HG02610 (cell line): ENCODE measurements at regions not wholly inside any gene's neighbourhood (a gene's known extent, or its start where the extent isn't known, plus 50 kb on each side); places are given as distances from the start of the nearest gene placed in this dataset.

ENCODE experiments used
- ATAC-seq: cut with Tn5 transposase; IDR thresholded peaks from one replicate; pipeline ENCODE4 v1.9.1; 2021; ENCODE audit warnings: mild to moderate bottlenecking, moderate library complexity; ENCODE audit not compliant: unreplicated experiment

DNA sequence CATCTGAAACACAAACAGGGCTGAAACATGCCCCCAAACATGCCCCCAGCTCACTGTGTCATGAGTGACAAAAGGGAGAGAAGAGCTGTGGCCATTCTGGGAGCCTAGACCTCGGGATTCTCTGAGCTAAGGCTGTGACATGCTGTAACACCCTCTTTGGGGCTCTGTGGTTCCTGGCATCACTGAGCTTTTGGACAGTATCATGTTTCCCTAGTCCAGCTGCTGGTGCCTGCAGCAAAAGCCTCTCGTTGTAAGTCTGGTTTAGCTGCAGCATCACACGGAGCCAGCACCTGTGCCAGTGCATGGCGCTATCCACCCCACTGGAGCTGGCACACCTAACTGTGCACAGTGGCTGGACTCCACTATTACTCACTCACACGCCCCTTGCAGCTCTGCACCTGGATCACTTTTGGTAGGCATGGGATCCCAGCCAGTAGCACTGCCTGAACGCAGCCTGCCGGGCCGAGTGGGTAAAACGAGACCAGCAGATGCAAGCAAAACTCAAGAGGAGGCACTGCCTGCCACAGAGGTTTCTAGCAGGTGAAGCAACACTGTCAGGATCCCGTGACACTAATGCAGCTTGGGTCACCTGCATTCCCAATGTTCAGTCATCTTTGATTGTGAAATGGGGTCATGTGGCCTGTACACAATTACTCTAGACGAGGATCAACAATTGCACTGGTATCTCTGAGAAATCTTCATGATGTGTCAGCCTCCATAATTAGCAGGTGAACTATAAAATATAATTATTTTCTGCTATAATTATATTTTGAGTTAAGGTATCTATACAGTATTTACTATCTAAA lies 547.2 kb downstream of the ZNF804A start:
- no peak for ATAC-seq

GRCh38 chr2:185147361-185147760 lies 549.0 kb downstream of the ZNF804A start:
- no peak for ATAC-seq

DNA sequence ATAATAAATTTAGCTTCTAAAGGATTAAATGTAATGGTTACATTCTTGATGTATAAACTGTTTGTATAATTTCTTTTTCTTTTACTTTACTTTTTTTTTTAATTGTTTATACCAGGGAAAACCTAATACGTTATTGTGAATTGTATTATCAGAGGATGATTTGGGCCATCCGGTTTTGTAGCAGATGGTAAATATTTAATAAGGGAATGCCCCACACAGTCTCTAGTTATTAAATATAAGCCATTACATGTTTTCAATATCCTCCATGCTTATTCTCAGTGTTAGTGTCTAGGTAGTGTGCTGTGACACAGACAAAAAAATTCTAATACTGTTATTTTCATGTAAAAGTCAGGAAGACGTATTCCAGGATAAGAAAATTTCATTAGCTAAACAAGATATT lies 553.9 kb downstream of the ZNF804A start:
- ATAC-seq = no peak

DNA sequence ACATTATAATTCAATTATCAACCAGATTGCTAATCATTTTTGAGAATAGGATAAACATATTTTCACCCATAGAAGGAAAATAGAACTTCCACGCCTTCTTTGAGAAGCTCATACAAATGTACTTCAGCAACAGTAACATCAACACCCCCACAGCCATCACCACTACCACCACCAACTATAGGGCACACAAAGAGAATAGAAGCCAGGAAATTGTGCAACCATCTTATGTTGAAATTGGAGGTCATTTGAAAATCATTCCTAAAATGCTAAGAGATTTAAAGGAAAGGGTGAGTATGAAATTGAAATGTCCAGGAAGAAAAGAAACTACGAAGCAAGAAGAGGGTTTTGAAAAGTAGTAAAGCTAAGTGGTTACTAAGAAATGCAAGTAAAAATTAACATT lies 563.4 kb downstream of the ZNF804A start:
- no peak for ATAC-seq

GRCh38 chr2:185174353-185174752 lies 564.3 kb upstream of the FSIP2 start:
- no peak for ATAC-seq

- ATAC-seq = no peak
These were observed 558.9 kb upstream of the FSIP2 start for GRCh38 chr2:185179743-185180142.

GRCh38 chr2:185181901-185182300 lies 556.7 kb upstream of the FSIP2 start:
- no peak for ATAC-seq

GRCh38 chr2:185185044-185185443 lies 553.6 kb upstream of the FSIP2 start:
- ATAC-seq = no peak

DNA sequence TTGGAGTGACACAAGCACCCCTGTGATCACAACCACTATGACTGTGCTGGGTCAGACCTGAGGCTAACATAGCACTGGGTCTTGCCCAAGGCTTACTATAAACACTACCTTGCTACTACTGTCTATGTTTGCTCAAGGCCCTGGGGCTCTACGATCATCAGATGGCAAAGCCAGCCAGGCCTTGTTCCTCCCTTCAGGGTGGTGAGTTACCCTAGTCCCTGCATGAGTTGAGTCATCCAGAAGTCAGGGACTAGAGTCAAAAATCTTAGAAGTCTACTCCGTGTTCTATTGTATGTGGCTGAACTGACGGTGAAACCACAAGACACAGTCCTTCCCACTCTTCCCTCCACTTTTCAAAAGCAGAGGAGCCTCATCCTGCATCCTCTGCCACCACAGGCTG lies 551.2 kb upstream of the FSIP2 start:
- no peak for ATAC-seq

GRCh38 chr2:185188656-185189055 lies 549.9 kb upstream of the FSIP2 start:
- ATAC-seq = no peak

DNA sequence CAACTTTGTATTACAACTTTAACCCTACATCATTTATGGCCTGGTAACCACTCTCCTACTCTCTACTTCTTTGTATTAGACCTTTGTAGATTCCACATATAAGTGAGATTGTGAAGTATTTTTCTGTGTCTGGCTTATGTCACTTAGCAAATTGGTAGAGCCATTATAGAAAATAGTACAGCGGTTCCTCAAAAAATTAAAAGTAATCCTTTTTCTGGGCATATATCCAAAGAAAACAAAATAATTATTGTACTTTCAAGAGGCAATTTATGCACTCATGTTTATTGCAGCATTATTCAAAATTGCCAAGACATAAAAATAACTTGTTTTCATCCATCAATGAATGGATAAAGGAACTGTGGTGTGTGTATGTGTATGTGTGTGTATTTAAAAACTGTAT lies 537.5 kb upstream of the FSIP2 start:
- ATAC-seq = no peak

- no peak for ATAC-seq
These were observed 536.2 kb upstream of the FSIP2 start for GRCh38 chr2:185202381-185202780.

DNA sequence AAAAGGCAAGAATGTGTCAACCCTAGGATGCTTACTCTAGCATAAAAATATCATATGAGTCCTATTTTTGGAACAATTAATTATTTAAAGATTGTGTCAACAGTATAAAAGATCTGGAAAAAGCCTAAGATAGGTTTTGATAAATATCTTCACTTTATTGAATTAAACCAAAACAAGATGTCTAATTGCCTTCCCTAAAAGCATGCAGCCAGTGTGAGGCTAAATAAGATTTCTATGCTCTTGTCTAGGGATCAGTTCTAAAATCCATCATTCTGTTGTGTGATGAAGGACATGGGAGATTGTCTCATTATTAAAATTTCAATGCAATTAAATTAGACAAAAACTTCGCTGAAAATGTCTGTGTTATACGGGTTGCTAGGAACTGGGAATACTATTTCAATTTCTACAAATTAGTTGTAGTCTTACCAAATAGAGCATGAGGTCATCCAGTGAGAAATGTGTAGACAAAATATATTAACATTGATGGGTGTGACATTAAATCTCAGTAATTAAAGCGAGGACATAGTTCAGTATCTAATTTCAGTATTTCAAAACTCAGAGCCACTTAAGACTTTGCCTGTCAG lies 535.6 kb upstream of the FSIP2 start:
- no peak for ATAC-seq

- no peak for ATAC-seq
These were observed 530.3 kb upstream of the FSIP2 start for GRCh38 chr2:185208261-185208660.

- ATAC-seq = no peak
These were observed 523.1 kb upstream of the FSIP2 start for GRCh38 chr2:185215497-185215896.

GRCh38 chr2:185219981-185220380 lies 518.6 kb upstream of the FSIP2 start:
- no peak for ATAC-seq

GRCh38 chr2:185222311-185222710 lies 516.3 kb upstream of the FSIP2 start:
- ATAC-seq = no peak

- ATAC-seq = no peak
These were observed 511.2 kb upstream of the FSIP2 start for GRCh38 chr2:185227391-185227790.

- ATAC-seq = no peak
These were observed 499.1 kb upstream of the FSIP2 start for GRCh38 chr2:185239491-185239890.

GRCh38 chr2:185240796-185241195 lies 497.8 kb upstream of the FSIP2 start:
- ATAC-seq = no peak

- ATAC-seq = no peak
These were observed 497.0 kb upstream of the FSIP2 start for GRCh38 chr2:185241556-185241955.

DNA sequence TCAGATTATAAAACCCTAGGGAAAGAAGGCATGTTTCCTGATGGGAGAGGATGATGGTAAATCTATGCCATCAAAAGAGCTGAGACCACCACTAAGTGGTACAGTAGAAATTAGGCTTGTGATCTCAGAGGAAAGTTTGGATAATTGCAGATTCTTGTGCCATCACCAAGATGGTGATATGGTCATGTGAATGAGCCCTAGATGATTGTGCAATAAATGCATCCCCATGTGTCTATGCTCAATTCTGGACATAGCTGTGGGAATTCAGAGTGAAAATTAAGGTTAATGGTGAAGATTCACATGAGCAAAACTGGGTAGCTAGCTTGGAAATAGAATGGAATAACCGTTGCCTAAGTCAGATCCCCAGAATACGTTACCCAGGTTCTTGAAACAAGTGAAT lies 496.1 kb upstream of the FSIP2 start:
- ATAC-seq = no peak

DNA sequence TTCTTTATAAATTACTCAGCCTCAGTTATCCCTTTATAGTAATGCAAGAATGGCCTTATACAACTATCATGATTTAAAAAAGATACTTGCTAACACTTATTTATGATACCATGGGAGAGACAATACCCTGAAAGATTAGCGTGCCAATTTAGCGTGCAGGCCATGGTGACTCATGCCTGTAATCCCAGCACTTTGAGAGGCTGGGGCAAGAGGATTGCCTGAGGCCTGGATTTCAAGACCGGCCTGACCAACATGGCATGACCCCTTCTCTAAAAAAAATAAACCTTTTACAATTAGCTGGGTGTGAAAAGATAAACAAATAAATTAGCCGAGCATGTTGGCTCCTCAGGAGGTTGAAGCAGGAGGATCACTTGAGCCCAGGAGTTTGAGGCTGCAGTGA lies 493.4 kb upstream of the FSIP2 start:
- no peak for ATAC-seq
